Endothelial cell (in vitro differentiated cells): ENCODE measurements at regions not wholly inside any gene's neighbourhood (a gene's known extent, or its start where the extent isn't known, plus 50 kb on each side); places are given as distances from the start of the nearest gene placed in this dataset.
A peak's percentile ranks its signal among the peaks of the same experiment; 100 is the strongest.

ENCODE experiments used
- DNase-seq: peaks from one replicate; pipeline ENCODE4 v3.0.0; 2021; ENCODE audit warnings: low spot score
- H3K27ac Mint-ChIP-seq: one replicate; pipeline ENCODE4 v1.8.0; 2021; ENCODE audit warnings: mixed read lengths, inconsistent platforms; ENCODE audit not compliant: unreplicated experiment
- H3K27me3 Mint-ChIP-seq: one replicate; pipeline ENCODE4 v1.8.0; 2021; ENCODE audit warnings: mild to moderate bottlenecking, moderate library complexity, mixed read lengths, inconsistent platforms; ENCODE audit not compliant: unreplicated experiment
- H3K36me3 Mint-ChIP-seq: one replicate; pipeline ENCODE4 v1.8.0; 2021; ENCODE audit warnings: mild to moderate bottlenecking, low read depth, mixed read lengths, inconsistent platforms; ENCODE audit not compliant: unreplicated experiment
- H3K4me1 Mint-ChIP-seq: one replicate; pipeline ENCODE4 v1.8.0; 2021; ENCODE audit warnings: mild to moderate bottlenecking, mixed read lengths, inconsistent platforms; ENCODE audit not compliant: unreplicated experiment
- H3K4me3 Mint-ChIP-seq: one replicate; pipeline ENCODE4 v1.8.0; 2021; ENCODE audit warnings: mild to moderate bottlenecking, mixed read lengths, inconsistent platforms; ENCODE audit not compliant: unreplicated experiment
- H3K9me3 Mint-ChIP-seq: one replicate; pipeline ENCODE4 v1.8.0; 2021; ENCODE audit warnings: mixed read lengths, inconsistent platforms; ENCODE audit not compliant: unreplicated experiment
- TF ChIP-seq, protein P1 (sequence below): fragments of 200-600 bp; sonication (generic); IDR thresholded peaks from one replicate; pipeline ENCODE4 v1.5.0; 2021; ENCODE audit warnings: antibody characterized with exemption; ENCODE audit not compliant: unreplicated experiment

GRCh38 chr6:15044948-15045347, 200.9 kb upstream of the JARID2 start:
- peaks cover 16% of the 10 kb centered on the region for H3K4me1 Mint-ChIP-seq
- H3K4me3 Mint-ChIP-seq: no peak overlapping the region

DNA sequence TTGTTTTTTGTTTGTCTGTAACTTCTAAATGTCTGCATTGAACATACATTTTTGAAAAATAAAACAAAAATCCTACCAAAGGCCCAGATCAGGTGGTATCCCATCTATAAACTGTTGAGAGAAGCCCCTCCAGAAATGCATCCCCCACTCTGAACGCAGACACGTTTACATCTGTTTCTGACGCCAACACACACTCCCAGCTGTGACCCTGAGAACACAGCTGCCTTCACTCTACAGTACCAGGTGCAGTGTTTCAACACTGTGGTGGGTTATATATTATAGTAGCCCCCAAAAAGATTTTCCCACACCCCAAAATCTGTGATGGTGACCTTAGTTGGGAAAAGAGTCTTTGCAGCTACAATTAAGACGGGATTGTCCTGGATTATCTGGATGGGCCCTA, 199.1 kb upstream of the JARID2 start:
- no peak for DNase-seq
- H3K4me3 Mint-ChIP-seq: no peak overlapping the region
- H3K4me1 Mint-ChIP-seq: peaks cover 13% of the 10 kb centered on the region
- no peak overlapping the region for H3K27ac Mint-ChIP-seq
- no peaks in the 10 kb centered on the region for H3K27me3 Mint-ChIP-seq
- H3K9me3 Mint-ChIP-seq: no peaks in the 10 kb centered on the region
- no peaks in the 10 kb centered on the region for H3K36me3 Mint-ChIP-seq
- TF ChIP-seq, protein P1, sequence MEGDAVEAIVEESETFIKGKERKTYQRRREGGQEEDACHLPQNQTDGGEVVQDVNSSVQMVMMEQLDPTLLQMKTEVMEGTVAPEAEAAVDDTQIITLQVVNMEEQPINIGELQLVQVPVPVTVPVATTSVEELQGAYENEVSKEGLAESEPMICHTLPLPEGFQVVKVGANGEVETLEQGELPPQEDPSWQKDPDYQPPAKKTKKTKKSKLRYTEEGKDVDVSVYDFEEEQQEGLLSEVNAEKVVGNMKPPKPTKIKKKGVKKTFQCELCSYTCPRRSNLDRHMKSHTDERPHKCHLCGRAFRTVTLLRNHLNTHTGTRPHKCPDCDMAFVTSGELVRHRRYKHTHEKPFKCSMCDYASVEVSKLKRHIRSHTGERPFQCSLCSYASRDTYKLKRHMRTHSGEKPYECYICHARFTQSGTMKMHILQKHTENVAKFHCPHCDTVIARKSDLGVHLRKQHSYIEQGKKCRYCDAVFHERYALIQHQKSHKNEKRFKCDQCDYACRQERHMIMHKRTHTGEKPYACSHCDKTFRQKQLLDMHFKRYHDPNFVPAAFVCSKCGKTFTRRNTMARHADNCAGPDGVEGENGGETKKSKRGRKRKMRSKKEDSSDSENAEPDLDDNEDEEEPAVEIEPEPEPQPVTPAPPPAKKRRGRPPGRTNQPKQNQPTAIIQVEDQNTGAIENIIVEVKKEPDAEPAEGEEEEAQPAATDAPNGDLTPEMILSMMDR: no peak

More at GRCh38 chr6:15044948-15045347, 200.9 kb upstream of the JARID2 start:
- no peaks in the 10 kb centered on the region for H3K27me3 Mint-ChIP-seq
- no peaks in the 10 kb centered on the region for H3K9me3 Mint-ChIP-seq
- H3K36me3 Mint-ChIP-seq: no peaks in the 10 kb centered on the region
- TF ChIP-seq, protein P1: no peak
- peak overlapping the region; percentile 39 for H3K27ac Mint-ChIP-seq
- DNase-seq: no peak

DNA sequence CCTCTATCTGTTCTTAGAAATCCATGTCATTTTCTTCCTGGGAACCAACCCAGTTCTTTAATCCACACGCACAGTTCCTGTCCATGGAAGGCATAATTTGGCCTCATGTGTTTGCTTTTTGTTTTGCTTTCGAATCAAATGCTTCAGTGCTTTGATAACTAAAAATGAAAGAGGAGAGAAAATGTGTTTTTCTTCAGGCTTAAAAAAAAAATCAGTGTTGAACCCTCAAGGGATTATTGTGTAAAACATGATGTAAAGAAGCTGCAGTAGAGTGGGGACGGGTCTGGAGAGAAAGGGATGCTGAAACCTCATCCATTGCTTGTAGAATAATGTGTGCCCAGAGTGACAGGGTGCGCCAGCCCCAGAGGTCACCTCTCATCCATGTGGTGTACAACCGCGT, 197.5 kb upstream of the JARID2 start:
- Mint-ChIP-seq H3K27ac (no peak overlapping the region), H3K36me3 (no peaks in the 10 kb centered on the region), H3K9me3 (no peaks in the 10 kb centered on the region), H3K27me3 (no peaks in the 10 kb centered on the region), H3K4me3 (no peak overlapping the region), H3K4me1 (peaks cover 10% of the 10 kb centered on the region)
- DNase-seq: no peak
- TF ChIP-seq, protein P1: no peak

GRCh38 chr6:15058200-15059061, 187.4 kb upstream of the JARID2 start:
- Mint-ChIP-seq H3K9me3 (no peaks in the 10 kb centered on the region), H3K4me1 (peaks cover 6% of the 10 kb centered on the region), H3K36me3 (no peaks in the 10 kb centered on the region), H3K27ac (no peak overlapping the region), H3K4me3 (no peak overlapping the region), H3K27me3 (peaks cover 8% of the 10 kb centered on the region)
- DNase-seq: no peak
- TF ChIP-seq, protein P1: peak; percentile 53

DNA sequence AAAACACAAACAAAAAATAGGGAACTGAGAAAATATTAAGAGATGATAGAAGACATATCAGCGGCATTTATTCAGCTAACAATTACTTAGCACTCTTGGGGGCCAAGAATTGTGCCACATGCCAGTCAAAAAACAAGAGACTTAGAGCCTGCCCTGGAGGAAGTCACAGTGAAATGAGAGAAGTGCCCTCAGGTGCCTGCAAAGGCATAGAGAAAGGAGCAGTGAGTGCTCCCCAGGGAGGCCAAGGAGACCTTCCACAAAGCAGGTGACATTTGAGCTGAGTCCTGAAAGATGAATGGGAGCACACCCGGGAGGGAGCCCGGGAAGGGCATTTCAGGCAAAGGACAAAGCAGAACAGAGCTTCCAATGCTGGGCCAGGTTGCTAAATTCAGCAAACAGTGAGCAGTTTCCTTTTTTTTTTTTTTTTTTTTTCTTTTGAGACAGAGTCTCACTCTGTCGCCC, 184.7 kb upstream of the JARID2 start:
- no peak for DNase-seq
- H3K36me3 Mint-ChIP-seq: no peaks in the 10 kb centered on the region
- no peaks in the 10 kb centered on the region for H3K9me3 Mint-ChIP-seq
- peaks cover 8% of the 10 kb centered on the region for H3K27me3 Mint-ChIP-seq
- no peak overlapping the region for H3K4me3 Mint-ChIP-seq
- no peak overlapping the region for H3K27ac Mint-ChIP-seq
- TF ChIP-seq, protein P1: no peak
- H3K4me1 Mint-ChIP-seq: peaks cover 7% of the 10 kb centered on the region
